Stimulated activated CD8-positive, alpha-beta memory T cell treated with anti-CD3 and anti-CD28 coated beads, Interleukin-15, amount 100 ng/mL, for 48 hours (primary cell): ENCODE measurements at regions not wholly inside any gene's neighbourhood (a gene's known extent, or its start where the extent isn't known, plus 50 kb on each side); places are given as distances from the start of the nearest gene placed in this dataset.

Experiments
- DNase-seq, 2 donors: peaks; one replicate each; pipeline ENCODE4 v3.0.0-alpha.2; 2020; ENCODE audit warnings: low read depth in 2 of 2

- no peak for DNase-seq
These were observed 419.2 kb upstream of the SULF2 start for GRCh38 chr20:48204499-48204898.

- no peak for DNase-seq
These were observed 418.0 kb upstream of the SULF2 start for GRCh38 chr20:48203252-48203651.

DNA sequence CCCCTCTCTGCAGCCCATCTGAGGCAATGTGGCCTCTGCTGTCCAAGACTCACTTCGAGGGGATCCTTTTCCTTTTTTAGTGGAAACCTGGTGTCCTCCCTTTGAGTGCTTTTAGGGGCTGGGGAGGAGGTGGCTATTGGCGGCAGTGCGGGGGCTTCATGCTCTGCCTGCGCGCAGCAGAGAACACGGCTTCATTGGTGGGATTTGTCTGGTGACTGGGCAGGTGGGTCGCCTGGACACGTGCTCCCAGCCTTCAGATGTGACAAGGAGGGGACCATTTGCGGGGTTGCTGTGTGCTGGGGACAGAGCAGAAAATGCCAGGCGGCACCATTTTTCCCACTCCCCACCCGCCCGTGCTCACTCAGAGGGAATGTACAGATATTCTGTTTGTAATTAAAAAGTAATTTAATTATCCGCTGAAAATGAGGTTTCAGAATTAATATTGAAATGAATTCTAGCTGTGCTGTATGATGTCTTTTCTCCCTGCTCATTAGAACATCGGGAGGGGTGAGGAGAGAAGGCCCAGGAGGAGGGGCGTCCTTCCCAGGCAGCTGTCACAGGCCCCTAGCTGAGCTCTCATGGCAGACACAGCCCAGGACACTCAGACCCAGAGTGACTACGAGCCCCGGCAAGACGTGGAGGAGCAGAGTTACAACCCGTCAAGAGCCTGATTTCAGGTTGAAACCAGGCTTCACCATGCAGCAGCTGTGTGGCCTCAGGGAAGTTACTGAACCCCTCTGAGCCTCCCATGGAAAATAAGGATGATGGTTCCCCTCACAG lies 417.2 kb upstream of the SULF2 start:
- no peak for DNase-seq

GRCh38 chr20:48201885-48202284 lies 416.6 kb upstream of the SULF2 start:
- DNase-seq: no peak

DNA sequence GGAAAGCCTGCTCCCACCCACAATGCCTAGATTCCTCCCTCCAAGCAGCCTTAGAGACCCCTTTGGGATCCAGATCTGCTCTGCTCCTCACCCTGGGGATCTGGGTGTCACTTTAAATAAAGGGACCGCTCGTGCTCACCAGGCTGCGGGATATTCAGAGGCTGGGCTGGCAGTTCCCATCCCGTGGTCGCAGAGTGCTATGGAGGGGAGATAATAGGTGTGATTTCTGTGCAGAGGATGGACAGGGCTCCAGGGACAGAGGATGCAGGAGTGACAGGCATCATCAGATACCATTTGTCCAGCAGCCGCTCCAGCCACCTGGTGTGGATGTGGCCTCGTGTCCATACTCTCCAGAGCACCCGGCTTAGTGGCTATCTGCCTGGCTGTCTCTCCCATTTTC lies 415.9 kb upstream of the SULF2 start:
- DNase-seq: no peak

DNA sequence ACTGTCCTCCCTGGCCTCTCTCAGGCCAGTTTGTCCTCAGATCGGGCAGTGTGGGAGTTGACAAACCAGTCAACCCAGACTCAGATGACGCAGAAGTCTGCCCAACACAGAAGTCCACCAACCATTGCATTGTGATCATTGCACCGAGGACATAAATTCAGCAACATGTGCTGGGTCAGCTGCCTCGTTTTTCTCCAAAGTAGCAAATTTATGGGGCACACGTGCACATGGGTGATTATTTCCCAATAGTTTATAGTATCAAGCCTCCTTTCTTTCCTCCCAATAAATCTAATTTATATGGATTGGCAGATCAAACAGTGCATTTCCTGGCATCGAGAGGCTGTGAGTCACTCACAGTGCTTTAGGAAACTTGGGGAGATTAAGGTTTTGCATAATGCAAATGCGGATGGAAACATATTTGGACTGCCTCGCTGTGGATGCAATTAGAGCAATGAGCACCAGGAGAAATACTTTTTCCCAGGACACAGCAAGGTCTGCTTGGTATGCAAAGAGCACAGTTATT lies 413.7 kb upstream of the SULF2 start:
- DNase-seq: no peak

- no peak for DNase-seq
These were observed 411.8 kb upstream of the SULF2 start for GRCh38 chr20:48197066-48197465.

GRCh38 chr20:48196486-48196885 lies 411.2 kb upstream of the SULF2 start:
- no peak for DNase-seq

GRCh38 chr20:48196001-48196400 lies 410.7 kb upstream of the SULF2 start:
- no peak for DNase-seq

DNA sequence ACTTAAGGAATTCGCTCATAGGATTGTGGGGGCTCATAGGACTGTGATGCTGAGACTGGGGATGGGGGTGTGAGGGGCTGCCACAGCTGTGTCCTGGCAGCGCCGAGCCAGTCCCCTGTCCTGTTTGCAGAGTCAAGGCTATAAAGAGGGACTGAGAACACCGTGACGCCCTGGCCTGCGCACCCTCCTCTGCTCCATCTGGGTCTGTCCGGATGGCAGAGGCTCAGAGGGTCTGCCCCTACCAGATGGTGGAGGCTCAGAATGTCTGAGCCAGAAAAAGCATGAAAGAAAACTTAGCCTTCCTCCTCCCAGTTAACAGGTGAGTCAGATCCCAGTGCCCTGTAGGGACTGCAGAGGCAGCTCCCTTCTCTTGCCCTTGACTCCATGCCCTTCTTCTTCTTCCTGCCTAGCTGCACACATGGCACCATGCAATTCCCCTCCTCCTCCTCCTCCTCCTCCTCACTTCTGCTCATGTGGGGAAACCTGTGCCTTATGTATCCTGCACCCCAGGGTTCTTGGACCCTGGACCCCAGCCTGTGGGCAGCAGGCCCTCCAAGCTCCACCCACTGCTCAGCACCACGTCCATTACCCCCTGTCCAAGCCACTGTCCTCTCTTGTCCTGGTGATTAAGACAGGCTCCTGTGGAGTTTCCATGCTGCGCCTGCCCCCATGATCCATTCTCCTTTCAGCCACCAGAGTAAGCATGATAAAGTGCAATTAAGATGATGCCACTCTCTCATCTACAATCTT lies 410.0 kb upstream of the SULF2 start:
- DNase-seq: no peak

DNA sequence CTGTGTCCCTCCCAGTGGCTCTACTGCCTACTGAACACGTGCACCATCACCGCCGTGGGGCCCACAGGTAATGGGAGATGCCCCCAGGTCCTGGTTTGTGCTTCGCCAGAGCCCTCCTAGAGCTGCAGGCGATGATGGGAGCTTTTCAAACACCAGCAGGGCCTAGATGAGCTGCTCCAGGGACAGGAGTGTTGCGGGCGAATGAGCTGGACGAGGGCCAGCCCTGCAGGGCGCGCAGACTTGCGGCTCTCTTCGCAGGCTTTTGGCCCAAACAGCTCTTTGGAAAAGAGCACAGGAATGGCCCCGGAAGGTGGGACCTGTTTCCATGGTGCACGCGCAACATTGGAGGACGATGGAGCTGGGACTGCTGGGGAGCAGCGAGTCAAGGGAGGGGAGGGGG lies 409.3 kb upstream of the SULF2 start:
- no peak for DNase-seq

DNA sequence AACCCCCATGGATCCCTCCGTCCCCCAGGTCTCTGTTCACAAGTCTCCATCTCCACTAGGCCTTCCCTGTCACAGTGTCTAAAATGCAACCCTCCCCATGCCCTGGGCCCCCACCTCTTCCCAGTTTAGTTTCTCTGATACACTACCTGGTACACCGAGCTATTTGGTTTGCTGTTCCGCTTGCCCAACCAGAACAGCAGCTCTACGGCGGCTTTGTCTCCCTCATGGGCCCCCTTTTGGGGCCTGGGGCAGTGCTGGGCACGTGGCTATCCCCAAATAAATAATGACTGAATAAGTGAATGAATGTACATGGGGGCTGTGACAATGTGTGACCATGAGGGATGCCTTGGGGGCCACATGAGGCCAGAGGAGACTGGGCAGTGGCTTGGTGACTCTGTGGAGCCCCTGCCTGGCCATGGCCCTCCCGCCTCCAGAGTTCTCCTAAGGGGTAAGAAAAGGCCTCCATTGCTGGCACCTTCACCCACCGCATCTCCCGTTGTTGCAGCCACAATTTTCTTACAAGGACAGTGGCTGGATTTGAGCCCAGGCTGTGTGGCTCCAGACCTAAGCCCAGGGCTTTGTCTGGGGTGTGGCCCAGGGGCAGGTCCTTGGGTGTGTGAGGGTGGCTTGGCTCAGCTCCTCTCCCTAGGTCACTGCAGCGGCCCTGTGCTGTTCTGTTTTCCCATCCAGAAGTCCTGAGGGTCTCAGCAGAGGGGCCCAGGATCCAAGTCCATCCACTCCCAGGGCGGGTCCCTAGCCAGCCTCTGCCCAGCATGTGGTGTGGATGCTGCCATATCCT lies 408.5 kb upstream of the SULF2 start:
- no peak for DNase-seq

- DNase-seq: no peak
These were observed 406.8 kb upstream of the SULF2 start for GRCh38 chr20:48192109-48192508.

DNA sequence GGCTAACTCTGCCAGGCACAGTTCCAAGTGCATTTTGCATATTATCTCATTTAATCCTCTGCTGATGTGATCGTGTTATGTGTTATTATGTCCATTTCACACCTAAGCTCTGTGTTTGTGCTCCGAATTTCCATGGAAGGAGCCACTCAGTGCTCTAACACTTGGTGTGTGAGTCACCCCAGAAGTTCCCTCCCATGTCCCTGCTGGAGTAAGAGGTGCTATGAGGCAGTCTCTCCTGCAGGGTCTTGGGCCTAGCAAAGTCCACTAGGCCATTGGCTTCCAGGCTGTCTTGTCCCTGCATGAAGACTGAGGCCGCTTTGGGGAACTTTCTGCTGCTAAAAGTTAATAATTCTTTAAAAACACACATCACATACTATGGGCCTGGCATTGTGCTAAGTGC lies 405.9 kb upstream of the SULF2 start:
- no peak for DNase-seq

DNA sequence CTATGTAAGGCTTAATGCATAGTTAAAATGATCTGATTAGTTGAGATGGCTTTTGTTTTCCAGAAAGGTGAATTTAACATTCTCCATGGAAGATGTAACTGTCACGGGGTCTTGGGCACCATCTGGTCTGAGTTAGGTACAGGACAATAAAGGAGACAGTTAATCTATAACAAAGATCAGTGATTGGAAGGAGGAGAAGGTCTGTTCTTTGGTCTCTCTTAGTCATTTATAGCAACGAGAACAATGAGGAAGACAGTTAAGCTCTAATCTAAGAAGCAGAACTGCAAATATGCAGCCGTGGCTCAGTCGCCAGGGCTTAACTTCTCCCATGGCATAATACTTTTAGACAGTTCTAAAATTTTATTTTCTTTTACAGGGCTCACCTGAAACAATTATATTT lies 405.5 kb upstream of the SULF2 start:
- DNase-seq: no peak

DNA sequence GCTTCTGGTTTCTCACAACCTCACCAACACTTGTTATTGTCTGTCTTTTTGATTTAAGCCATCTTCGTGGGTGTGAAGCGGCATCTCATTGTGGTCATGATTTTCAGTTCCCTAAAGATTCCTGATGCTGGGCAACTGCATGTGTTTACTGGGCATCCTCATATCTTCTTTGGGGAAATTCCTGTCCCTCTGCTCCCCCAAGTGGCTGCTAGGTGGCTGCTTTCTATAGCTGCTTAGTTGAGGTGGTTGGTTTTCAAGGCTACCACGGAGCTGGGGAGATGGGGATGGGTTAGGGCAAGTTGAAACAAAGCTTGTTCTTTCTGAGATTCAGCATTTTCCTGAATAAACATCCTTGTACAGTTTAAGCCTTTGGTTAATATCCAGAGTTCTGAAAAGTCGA lies 403.9 kb upstream of the SULF2 start:
- no peak for DNase-seq

- DNase-seq: no peak
These were observed 402.6 kb upstream of the SULF2 start for GRCh38 chr20:48187851-48188250.

DNA sequence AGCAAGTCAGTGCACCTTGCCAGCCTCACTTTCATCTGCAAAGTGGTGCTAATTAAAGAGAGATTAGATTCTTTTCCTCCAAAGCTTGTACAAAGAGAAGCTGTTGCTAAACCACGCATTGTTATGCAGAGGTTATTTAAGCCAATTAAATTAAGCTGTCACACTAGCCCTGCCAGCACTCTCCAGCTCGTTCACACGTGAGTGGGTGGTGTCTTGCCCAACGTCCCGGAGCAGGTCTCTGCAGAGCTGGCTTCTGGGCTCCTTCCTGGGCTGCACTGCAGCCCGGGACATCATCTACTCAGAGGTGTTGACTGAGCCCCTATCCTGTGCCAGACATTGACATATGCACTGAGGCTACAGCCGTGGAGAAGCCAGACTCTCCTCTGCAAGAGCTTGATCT lies 401.6 kb upstream of the SULF2 start:
- no peak for DNase-seq

- no peak for DNase-seq
These were observed 401.2 kb upstream of the SULF2 start for GRCh38 chr20:48186447-48186846.

DNA sequence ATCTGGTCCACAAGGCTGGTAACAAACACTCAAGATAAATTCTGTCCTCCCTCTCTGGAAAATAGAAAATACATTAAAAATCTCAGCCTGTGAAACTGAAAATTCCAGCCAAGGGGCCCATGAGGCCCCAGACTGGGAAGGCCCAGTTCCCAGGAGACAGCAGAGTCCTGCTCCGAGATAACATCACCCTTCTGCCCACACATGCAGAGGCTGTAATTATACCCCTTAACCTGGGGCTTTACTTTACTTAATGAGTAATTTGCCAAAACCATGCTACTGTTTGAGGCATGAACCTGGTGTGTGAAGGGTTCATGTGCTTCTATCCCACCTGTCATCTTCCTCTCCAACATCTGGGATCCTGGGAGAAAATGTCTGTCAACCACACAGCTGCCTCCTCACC lies 398.9 kb upstream of the SULF2 start:
- no peak for DNase-seq

- DNase-seq: no peak
These were observed 396.1 kb upstream of the SULF2 start for GRCh38 chr20:48181261-48181935.

DNA sequence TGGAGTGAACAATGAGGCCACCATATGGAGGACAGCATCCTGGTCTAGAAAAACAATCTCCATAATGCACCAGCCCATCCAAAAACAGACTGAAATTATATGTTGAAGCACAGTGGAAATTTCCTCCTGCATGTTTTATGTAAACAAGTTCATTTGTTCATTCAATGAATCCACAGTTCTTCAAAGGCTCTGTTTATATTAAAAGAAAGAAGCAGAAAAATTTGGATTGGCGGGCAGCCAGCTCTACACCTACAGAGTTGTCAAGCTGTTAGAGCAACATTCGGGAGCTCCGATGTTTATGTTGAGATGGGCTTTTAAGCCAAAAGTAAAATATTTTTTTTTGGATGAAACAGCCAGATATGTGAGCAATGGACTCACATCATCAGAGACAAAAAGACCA lies 395.3 kb upstream of the SULF2 start:
- DNase-seq: no peak
